IMR-90 (cell line): ENCODE measurements at regions not wholly inside any gene's neighbourhood (a gene's known extent, or its start where the extent isn't known, plus 50 kb on each side); places are given as distances from the start of the nearest gene placed in this dataset.
"Not testable (repeated sequence)": the region's sequence is repeated elsewhere in the genome, so short reads cannot be mapped to it uniquely, and the experiment has no call there.

Experiments used
- BHLHE40 ChIP-seq: fragments of 150-350 bp; IDR thresholded peaks from 2 replicates; pipeline ENCODE4 v1.6.1; 2016; ENCODE audit warnings: mild to moderate bottlenecking, low read depth, low read length
- CEBPB ChIP-seq: IDR thresholded peaks from 2 replicates; pipeline ENCODE4 v1.6.1; 2012; ENCODE audit warnings: low read depth, low read length, improper control_type of control experiment
- CHD1 ChIP-seq: IDR thresholded peaks from 2 replicates; pipeline ENCODE4 v1.6.1; 2012; ENCODE audit warnings: low read depth, low read length, improper control_type of control experiment
- CTCF ChIP-seq: conservative IDR thresholded peaks from 2 replicates; pipeline ENCODE4 v1.5.1; 2012; ENCODE audit warnings: mild to moderate bottlenecking, low read depth, low read length, improper control_type of control experiment
- ELK1 ChIP-seq: fragments of 150-350 bp; IDR thresholded peaks from 2 replicates; pipeline ENCODE4 v1.6.1; 2016; ENCODE audit warnings: low read depth, mild to moderate bottlenecking, low read length, moderate library complexity, borderline replicate concordance
- FOS ChIP-seq: fragments of 150-350 bp; IDR thresholded peaks from 2 replicates; pipeline ENCODE4 v1.6.1; 2016; ENCODE audit warnings: low read depth, low read length
- MAFK ChIP-seq: IDR thresholded peaks from 2 replicates; pipeline ENCODE4 v1.6.1; 2012; ENCODE audit warnings: low read depth, low read length, improper control_type of control experiment
- MXI1 ChIP-seq: IDR thresholded peaks from 2 replicates; pipeline ENCODE4 v1.6.1; 2012; ENCODE audit warnings: low read depth, mild to moderate bottlenecking, low read length, moderate library complexity, borderline replicate concordance
- NFE2L2 ChIP-seq: fragments of 150-350 bp; IDR thresholded peaks from 2 replicates; pipeline ENCODE4 v1.6.1; 2016; ENCODE audit warnings: low read depth, mild to moderate bottlenecking, low read length
- POLR2A ChIP-seq: IDR thresholded peaks from 2 replicates; pipeline ENCODE4 v1.6.1; 2012; ENCODE audit warnings: mild to moderate bottlenecking, low read depth, low read length
- RCOR1 ChIP-seq: IDR thresholded peaks from 2 replicates; pipeline ENCODE4 v1.6.1; 2012; ENCODE audit warnings: mild to moderate bottlenecking, low read length, improper control_type of control experiment; ENCODE audit not compliant: insufficient replicate concordance
- RFX5 ChIP-seq: IDR thresholded peaks from 2 replicates; pipeline ENCODE4 v1.8.0; 2012; ENCODE audit warnings: low read depth, mild to moderate bottlenecking, low read length, moderate library complexity
- SMC3 ChIP-seq: fragments of 150-350 bp; IDR thresholded peaks from 2 replicates; pipeline ENCODE4 v1.6.1; 2016; ENCODE audit warnings: low read depth, mild to moderate bottlenecking, antibody characterized with exemption, low read length, moderate library complexity
- USF2 ChIP-seq: fragments of 150-350 bp; IDR thresholded peaks from 2 replicates; pipeline ENCODE4 v1.6.1; 2017; ENCODE audit warnings: mild to moderate bottlenecking, antibody characterized with exemption, low read length, low read depth

GRCh38 chr20:29120088-29120487, 2137.4 kb upstream of the DEFB115 start:
- not testable (repeated sequence) for TF ChIP-seq CTCF, POLR2A, BHLHE40, USF2, MXI1, MAFK, ELK1, NFE2L2, RFX5, CEBPB, FOS, RCOR1, CHD1, SMC3
